Activated CD8-positive, alpha-beta memory T cell treated with anti-CD3 and anti-CD28 coated beads, Interleukin-2, amount 50 U/mL, for 4 hours (primary cell): ENCODE measurements at regions not wholly inside any gene's neighbourhood (a gene's known extent, or its start where the extent isn't known, plus 50 kb on each side); places are given as distances from the start of the nearest gene placed in this dataset.

Source experiments
- DNase-seq: peaks from one replicate; pipeline ENCODE4 v3.0.0-alpha.2; 2020

DNA sequence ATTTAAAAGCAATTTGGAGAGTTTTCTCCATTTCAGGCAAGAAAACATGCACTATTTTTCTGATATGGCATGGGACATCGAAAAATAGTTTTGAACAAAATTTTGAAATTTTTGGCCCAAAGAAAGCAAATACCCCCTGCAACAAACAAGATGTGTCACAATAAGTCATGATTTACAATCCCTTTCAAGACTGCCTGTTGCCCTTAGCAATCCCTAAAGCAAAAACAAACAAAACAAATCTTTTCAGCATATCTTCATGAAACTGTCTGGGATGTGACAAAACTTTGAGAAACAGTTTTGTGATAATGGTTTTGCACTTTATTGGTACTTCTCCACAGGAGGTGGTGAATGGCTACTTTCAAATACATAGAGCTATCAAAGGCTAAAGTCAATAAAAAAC, 1888.7 kb upstream of the PIK3C3 start:
- DNase-seq: no peak

DNA sequence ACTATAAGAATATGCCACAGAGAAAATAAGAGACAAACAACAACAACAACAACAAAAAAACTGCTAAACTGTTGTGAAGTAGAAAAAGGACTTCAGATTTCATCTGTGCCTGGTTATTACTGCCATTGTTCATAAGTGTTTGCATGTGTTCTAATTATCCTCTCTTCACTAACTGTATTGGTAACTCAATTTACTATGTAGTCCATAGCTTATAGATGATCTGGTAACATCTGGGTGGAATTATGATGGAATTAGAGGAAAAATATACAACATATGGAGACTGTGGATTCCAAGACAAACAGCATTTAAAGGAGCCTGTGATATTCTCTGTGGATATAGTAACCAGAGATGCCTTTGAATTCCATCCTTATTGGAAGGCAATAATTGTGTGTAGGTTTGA, 1891.5 kb upstream of the PIK3C3 start:
- no peak for DNase-seq

GRCh38 chr18:40061086-40061485, 1893.9 kb upstream of the PIK3C3 start:
- no peak for DNase-seq

- no peak for DNase-seq
Measured at GRCh38 chr18:40060562-40060961, 1894.5 kb upstream of the PIK3C3 start.

GRCh38 chr18:40058811-40059570, 1896.0 kb upstream of the PIK3C3 start:
- DNase-seq: no peak

DNA sequence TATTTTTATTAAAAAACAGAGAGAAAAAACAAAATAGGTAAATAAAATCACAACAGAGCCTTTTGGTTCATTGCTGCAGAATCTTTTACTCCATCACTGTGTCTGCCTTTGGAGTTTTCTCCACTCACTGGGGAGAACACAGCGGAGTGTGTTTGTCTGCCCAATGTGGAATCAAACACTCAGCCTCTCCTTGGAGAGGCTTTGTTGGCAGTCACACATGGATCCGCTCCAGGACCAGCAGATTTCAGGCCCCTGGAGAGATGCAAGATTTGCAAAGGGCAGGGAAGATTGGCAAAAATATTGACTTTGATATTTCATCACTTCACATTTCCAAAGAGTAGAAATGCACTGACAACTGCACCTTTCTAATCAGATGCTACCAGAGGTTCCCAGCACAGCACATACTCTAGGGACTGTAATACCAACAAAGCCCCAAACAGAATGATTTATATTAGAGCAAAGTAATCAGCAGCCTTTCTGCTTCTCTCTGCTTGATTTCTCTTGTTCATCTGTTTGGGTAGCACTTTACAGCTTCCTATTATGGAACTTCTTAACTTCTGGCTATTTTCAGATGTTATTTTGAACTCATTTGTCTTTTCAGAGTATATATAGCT, 1898.8 kb upstream of the PIK3C3 start:
- DNase-seq: no peak

- DNase-seq: no peak
Measured at GRCh38 chr18:40055262-40055661, 1899.8 kb upstream of the PIK3C3 start.

DNA sequence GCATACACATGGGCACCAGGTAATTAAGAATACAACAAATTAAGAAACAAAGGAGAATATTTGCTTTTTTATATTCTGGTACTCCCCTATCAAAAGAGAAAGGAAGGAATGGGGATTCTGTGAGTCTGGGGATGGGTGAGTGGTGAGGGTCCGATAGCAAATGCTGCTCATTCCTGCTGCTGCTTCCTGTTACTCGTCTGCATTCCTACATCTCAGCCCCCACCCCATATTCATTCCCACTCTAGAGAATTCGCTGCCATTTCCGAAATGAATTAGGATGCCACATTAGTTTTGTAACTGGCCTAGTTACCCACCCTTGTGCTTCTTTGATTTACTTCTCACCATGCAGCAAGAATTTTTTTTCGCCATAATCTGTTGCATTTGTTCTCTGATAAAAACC, 1905.3 kb upstream of the PIK3C3 start:
- no peak for DNase-seq

DNA sequence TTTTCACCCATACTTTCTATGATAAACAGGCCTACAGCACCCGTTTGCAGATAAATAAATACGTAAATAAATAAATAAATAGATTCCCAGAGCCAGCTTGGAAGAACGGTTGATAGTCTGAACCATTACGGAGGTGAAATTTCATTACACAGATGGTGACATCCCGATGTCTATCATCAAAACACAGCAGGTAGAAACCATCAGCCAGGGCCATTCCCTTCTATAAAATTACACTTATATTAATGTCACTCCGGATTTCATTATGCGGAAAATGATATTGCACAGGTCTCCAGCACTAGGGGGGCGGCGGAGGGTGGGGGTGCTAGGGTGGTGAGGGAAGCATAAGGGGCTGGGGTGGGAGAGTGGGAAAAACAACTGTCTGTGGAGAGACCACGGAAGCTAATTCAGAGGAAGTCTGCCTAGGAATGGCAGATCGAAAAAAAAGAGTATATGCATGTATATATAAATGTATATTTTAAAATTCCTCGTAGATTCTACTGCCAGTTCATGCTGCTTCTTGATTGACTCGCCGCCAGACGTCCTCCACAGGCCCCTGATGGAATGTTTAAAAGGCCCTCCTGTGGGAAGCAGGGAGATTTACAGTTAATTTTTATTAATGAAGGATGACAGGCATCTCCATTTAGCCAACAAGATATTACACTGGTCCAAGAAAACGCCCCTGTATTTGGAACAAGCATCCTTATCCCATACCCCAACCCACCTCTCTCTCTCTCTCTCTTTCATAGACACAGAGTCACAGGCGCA, 1906.0 kb upstream of the PIK3C3 start:
- no peak for DNase-seq

- DNase-seq: no peak
Measured at GRCh38 chr18:40048253-40048652, 1906.8 kb upstream of the PIK3C3 start.

DNA sequence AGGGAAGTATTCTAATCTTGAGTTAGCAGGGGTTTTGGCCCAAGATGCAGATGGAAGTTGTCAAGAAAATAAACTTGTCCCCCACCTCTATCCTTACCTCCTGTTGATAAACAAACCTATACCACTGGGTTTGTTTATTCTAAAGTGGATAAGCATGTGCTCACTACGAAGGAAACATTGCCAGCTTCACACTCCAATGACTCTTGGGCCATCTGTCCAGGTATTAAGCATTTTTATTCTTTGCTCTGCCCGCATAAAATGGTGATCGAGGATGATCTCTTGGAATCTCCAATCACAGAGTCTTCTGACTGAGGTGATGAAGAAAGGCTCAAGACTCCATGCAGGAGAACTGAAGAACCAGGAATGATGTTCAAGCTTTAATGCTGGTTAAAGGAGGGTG, 1908.4 kb upstream of the PIK3C3 start:
- DNase-seq: no peak

GRCh38 chr18:40041951-40042350, 1913.1 kb upstream of the PIK3C3 start:
- DNase-seq: no peak

DNA sequence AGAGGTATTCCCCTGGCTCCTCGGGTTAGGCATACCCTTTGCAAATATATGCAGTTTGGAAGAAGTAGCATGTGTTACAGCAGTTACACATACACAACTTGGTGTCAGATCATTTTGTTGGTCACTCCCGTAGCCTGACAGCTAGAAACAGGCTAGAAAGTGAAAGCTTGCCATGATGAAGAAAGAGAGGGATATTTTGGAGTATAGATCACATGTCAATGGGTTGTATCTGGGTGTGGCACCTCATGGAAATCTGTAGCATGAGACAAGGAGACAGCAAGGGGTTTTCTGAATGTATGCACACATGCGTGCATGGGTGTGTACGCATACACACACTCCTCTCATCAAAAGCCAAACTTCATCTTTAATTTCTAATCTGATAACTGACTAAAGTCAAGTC, 1914.5 kb upstream of the PIK3C3 start:
- DNase-seq: no peak

DNA sequence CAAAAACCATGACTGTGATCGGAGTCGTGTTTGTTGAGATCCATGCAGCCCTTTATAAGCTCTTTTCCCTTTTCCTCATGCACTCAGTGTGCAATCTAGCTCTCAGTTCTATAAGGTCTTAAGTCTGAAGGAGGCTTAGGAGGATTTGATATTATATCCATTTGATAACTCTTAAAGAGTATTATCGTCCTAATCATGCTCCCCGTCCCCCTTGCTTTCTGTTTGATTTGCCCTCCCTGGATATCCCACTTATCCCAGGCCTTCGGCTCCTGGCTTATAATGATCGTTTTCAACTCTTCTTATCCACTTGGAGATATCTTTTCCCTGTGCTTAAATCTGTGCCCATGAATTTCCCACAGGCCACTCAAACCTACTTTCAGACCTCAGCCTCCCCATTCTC, 1917.7 kb upstream of the PIK3C3 start:
- DNase-seq: no peak

- no peak for DNase-seq
Measured at GRCh38 chr18:40036861-40037260, 1918.2 kb upstream of the PIK3C3 start.

DNA sequence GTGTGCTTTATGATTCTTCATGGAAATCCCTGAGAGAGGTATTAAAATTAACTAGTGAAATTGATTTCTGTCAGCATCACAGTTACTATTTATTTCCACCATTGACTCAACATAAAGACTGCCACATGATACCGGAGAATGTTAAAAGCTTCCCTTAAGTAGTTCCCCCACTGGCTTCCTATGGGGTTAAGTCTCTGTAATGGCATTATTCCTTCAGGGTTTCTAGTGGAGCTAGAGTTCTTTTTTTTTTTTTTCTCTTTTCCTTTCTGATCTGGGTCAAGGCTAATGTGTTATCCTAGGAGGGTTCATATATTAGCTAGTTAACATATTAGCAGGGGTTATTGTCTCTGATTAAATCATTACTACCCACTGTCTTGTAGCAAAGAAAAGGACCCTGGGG, 1919.1 kb upstream of the PIK3C3 start:
- no peak for DNase-seq

DNA sequence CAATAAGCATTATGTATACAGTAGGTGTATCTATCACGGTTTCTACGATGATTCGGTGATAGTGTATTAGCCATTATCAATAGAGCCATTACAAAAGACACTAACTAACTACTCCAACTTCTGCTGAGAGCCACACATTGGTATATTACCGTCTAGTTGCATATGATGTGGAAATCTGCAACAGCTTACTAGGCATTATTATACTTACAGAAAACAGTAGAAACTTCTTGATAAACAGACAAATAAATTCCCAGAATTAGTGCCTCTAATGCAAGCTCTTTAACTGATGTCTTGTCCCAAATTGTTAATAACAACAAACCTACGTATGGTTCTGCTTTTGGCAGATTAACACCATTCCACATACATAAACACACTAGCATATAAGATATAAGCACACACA, 1923.0 kb upstream of the PIK3C3 start:
- DNase-seq: no peak

DNA sequence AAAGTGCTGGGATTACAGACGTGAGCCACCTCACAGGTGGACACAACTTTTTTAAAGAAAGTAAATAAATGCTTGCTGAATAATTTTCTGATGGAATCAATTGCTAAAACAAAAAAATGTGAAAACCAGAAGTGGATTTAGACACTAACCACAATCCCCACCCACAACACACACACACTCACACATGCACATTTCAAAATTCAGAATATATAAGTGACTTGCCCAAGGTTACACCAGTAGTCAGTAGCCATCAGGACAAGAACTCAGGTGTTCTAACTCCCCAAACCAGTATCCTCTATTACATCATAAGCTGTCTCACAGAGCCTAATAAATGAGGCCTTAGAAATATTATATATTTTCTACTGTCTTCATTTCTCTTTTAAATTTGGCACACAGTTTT, 1923.6 kb upstream of the PIK3C3 start:
- DNase-seq: no peak

DNA sequence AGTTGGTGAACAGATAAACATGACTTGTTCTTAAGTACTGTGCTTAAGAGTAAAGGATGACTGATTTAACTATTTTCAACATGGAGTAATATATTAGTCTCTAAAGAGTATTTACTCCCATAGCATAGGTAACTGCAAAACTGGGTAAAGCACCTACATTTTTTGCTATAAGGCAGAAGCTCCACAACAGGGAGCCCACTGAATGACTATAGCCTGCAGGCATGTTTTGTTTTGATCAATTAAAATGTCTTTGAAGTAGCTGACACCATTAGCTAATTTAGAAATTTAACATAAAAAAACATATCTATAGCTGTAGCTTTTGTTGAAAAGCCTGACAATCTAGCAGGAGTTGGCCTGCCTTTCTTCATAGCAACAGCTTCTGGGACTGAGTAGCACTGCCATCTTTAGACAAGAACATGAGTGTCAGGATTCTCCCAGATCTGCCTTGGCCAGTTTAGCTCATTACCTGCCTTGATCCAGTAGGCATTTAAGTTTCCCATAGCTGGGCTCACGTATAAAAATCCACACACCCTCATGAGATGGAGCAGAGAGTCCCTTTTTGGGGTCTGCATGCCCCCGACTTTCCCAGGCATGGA, 1935.1 kb upstream of the PIK3C3 start:
- DNase-seq: no peak

GRCh38 chr18:40018266-40018665, 1936.8 kb upstream of the PIK3C3 start:
- no peak for DNase-seq

GRCh38 chr18:40017021-40017420, 1938.0 kb upstream of the PIK3C3 start:
- DNase-seq: no peak

GRCh38 chr18:40016405-40016804, 1938.6 kb upstream of the PIK3C3 start:
- DNase-seq: no peak

GRCh38 chr18:40013001-40013609, 1941.9 kb upstream of the PIK3C3 start:
- DNase-seq: no peak
